ENCODE measurements at regions not wholly inside any gene's neighbourhood (a gene's known extent, or its start where the extent isn't known, plus 50 kb on each side); places are given as distances from the start of the nearest gene placed in this dataset.

GRCh38 chr5:89008291-89008690 is 125.3 kb upstream of the MEF2C start:
- CTCF ChIA-PET, result no interaction called here
- no peak for DNase-seq (ENCODE audit: low read depth)
- POLR2A ChIA-PET, result no interaction called here
- H3K36me3 ChIP-seq (ENCODE audit: control insufficient read depth, insufficient read depth, low read length), result no peaks in the 10 kb centered on the region
- H3K27me3 ChIP-seq (ENCODE audit: control insufficient read depth, insufficient read depth, low read length), result no peaks in the 10 kb centered on the region
- H3K4me3 ChIP-seq (ENCODE audit: low read depth, low read length), result no peak overlapping the region
- TF ChIP-seq CTCF (IDR thresholded peaks at IDR 0.05; ENCODE audit: insufficient read depth, low read depth, low read length), result no peak

GRCh38 chr5:89005990-89006389 is 123.0 kb upstream of the MEF2C start:
- ChIA-PET CTCF (no interaction called here), POLR2A (no interaction called here)
- Histone ChIP-seq H3K4me3 (ENCODE audit: low read depth, low read length) (no peak overlapping the region), H3K36me3 (ENCODE audit: control insufficient read depth, insufficient read depth, low read length) (no peaks in the 10 kb centered on the region), H3K27me3 (ENCODE audit: control insufficient read depth, insufficient read depth, low read length) (no peaks in the 10 kb centered on the region)
- TF ChIP-seq CTCF (IDR thresholded peaks at IDR 0.05; ENCODE audit: insufficient read depth, low read depth, low read length), result no peak
- no peak for DNase-seq (ENCODE audit: low read depth)

- Histone ChIP-seq H3K4me3 (ENCODE audit: low read depth, low read length) (no peak overlapping the region), H3K36me3 (ENCODE audit: control insufficient read depth, insufficient read depth, low read length) (no peaks in the 10 kb centered on the region), H3K27me3 (ENCODE audit: control insufficient read depth, insufficient read depth, low read length) (no peaks in the 10 kb centered on the region)
- no peak for TF ChIP-seq CTCF (IDR thresholded peaks at IDR 0.05; ENCODE audit: insufficient read depth, low read depth, low read length)
- CTCF ChIA-PET, result no interaction called here
- DNase-seq (ENCODE audit: low read depth), result no peak
- POLR2A ChIA-PET, result no interaction called here
Observed at GRCh38 chr5:89004379-89004778, 121.4 kb upstream of the MEF2C start.

GRCh38 chr5:89003563-89004036 is 120.6 kb upstream of the MEF2C start:
- CTCF ChIA-PET, result no interaction called here

GRCh38 chr5:88999853-89000252 is 116.9 kb upstream of the MEF2C start:
- no peaks in the 10 kb centered on the region for H3K36me3 ChIP-seq (ENCODE audit: control insufficient read depth, insufficient read depth, low read length)
- no peak overlapping the region for H3K4me3 ChIP-seq (ENCODE audit: low read depth, low read length)
- ChIA-PET CTCF (no interaction called here), POLR2A (no interaction called here)
- no peak for DNase-seq (ENCODE audit: low read depth)
- no peak for TF ChIP-seq CTCF (IDR thresholded peaks at IDR 0.05; ENCODE audit: insufficient read depth, low read depth, low read length)
- no peaks in the 10 kb centered on the region for H3K27me3 ChIP-seq (ENCODE audit: control insufficient read depth, insufficient read depth, low read length)

More at GRCh38 chr5:89003563-89004036, 120.6 kb upstream of the MEF2C start:
- no peak overlapping the region for H3K4me3 ChIP-seq (ENCODE audit: low read depth, low read length)
- H3K27me3 ChIP-seq (ENCODE audit: control insufficient read depth, insufficient read depth, low read length), result no peaks in the 10 kb centered on the region
- DNase-seq (ENCODE audit: low read depth), result no peak
- POLR2A ChIA-PET, result no interaction called here
- no peaks in the 10 kb centered on the region for H3K36me3 ChIP-seq (ENCODE audit: control insufficient read depth, insufficient read depth, low read length)
- TF ChIP-seq CTCF (IDR thresholded peaks at IDR 0.05; ENCODE audit: insufficient read depth, low read depth, low read length), result no peak

Measured in BJ (cell line).